GM19438 (cell line): ENCODE measurements at regions not wholly inside any gene's neighbourhood (a gene's known extent, or its start where the extent isn't known, plus 50 kb on each side); places are given as distances from the start of the nearest gene placed in this dataset.
"Not testable (repeated sequence)": the region's sequence is repeated elsewhere in the genome, so short reads cannot be mapped to it uniquely, and the experiment has no call there.

Experiments
- ATAC-seq: cut with Tn5 transposase; IDR thresholded peaks from one replicate; pipeline ENCODE4 v1.9.1; 2021; ENCODE audit warnings: low read depth; ENCODE audit not compliant: unreplicated experiment

DNA sequence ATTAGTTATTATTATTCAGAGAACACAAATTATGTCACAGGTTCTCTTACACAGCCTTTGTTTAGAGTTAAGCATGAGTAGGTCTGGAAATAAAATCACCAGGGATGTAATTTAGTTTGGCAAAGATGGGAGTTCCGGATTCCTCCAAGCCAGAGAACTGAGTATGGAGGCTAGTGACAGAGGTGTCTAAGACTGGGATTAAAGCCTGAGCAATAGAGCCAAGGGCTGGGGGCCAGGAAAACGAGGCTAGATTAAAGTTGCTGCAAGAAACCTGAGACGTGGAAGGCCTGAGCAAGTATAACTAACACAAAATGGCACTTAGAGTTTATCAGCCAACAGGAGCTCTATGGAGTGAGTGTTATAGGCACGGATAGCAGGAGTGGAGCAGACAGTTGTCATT lies 381.6 kb downstream of the SRGAP2C start:
- no peak for ATAC-seq

DNA sequence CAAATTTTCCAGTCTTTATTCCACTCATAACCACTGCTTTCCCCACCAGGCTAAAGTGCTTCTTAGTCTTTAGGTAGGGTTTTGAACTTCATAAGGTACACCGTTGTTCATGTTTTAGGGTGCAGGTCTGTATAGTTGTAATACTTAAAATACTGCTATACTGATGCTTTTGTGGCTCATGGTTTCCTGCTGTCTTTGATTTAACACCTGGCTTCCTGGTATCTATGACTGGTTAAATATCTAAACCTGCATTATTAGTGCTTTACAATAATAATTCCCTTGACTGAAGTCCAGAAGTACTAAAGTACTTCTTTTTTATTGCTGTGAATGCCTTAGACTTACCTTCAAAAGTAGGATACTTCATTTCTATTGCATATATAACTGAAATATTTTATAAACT lies 384.7 kb downstream of the SRGAP2C start:
- no peak for ATAC-seq

DNA sequence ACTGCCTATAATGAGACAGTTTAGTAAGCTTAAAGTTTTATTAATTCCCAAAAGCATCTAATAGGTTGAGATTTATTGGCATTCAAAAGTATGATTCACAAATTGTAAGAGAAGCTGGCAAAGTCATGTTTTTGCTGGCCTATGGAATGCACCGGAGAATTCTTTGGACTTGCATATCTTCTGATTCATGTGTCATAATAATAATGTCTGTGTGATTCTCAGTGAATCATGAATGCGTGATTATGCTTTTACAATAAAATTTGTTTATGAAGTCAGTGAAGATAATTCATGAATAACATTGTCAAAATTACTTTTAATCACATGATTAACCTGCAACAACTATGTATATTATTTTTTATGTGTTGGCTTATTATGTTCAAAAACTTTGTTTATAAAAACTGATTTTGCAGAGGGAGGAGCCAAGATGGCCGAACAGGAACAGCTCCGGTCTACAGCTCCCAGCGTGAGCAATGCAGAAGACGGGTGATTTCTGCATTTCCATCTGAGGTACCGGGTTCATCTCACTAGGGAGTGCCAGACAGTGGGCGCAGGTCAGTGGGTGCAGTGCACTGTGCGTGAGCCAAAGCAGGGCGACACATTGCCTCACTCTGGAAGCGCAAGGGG lies 389.2 kb downstream of the SRGAP2C start:
- ATAC-seq: not testable (repeated sequence)

- ATAC-seq: not testable (repeated sequence)
Measured at GRCh38 chr1:121574505-121574899, 389.7 kb downstream of the SRGAP2C start.

- not testable (repeated sequence) for ATAC-seq
Measured at GRCh38 chr1:121582898-121583297, 398.1 kb downstream of the SRGAP2C start.

- ATAC-seq: no peak
Measured at GRCh38 chr1:121586369-121587229, 401.8 kb downstream of the SRGAP2C start.

DNA sequence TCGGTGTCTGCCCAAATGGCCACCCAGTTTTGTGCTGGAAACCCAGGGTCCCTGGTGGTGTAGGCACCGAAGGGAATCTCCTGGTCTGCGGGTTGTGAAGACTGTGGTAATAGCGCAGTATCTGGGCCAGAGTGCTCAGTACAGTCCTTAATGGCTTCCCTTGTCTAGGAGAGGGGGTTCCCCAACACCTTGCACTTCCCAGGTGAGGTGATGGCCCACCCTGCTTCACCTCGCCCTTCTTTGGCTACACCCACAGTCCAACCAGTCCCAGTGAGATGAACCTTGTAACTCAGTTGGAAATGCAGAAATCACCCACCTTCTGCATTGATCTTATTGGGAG lies 402.4 kb downstream of the SRGAP2C start:
- no peak for ATAC-seq

DNA sequence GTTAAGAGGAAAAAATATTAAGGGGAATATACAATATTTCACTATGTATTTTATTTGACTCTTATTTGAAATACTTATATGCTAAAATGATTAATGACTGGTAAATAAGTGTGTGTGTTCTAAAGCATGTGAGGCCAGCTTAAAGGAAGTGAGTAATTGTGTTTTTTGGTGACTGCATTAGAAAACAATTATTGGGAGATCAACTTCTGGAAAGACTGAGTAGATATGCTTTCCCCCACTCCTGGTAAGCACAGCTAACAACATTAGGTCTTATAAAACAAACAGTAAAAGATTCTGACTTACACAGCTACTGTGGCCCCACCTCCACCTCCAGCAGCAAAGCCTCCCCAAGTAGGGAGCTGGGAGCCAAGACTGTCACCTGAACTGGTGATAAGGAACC lies 403.0 kb downstream of the SRGAP2C start:
- no peak for ATAC-seq

DNA sequence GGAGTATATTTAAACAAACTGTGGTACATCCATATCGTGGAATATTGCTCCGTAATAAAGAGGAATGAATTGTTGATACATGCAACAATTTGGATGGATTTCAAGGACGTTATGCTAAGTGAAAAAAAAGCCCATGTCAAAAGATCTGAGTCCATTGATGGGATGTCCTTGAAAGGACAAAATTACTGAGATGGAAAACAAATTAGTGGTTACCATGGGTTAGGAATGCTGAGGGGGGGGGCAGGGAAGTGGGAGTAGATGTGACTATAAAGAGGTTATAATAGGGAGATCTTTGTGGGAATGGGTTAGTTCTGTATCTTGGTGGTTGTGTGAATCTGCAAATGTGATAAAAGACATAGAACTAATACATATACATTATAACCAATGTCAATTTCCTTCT lies 409.3 kb downstream of the SRGAP2C start:
- no peak for ATAC-seq

- no peak for ATAC-seq
Measured at GRCh38 chr1:121595089-121595488, 410.3 kb downstream of the SRGAP2C start.

- not testable (repeated sequence) for ATAC-seq
Measured at GRCh38 chr1:121604843-121605444, 420.2 kb downstream of the SRGAP2C start.

DNA sequence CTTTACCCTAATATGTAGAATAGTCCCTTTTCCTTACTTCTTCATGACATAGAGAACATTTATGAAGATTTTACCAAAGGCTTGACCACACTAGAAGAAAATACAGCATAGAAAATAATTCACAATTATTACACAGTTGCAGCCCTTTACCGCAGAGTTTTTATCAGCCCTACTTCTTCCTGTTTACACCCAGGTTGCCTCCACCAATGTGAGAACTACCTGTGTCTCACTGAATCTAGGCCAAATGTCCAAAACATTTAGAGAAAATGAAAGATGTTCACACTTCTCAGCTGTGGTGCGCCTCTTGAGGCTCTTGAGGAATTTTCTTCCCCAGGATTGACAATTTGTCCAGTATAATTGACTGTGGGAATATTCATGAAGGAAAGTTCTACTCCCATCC lies 422.7 kb downstream of the SRGAP2C start:
- ATAC-seq: not testable (repeated sequence)
